ENCODE measurements at regions not wholly inside any gene's neighbourhood (a gene's known extent, or its start where the extent isn't known, plus 50 kb on each side); places are given as distances from the start of the nearest gene placed in this dataset.

DNA sequence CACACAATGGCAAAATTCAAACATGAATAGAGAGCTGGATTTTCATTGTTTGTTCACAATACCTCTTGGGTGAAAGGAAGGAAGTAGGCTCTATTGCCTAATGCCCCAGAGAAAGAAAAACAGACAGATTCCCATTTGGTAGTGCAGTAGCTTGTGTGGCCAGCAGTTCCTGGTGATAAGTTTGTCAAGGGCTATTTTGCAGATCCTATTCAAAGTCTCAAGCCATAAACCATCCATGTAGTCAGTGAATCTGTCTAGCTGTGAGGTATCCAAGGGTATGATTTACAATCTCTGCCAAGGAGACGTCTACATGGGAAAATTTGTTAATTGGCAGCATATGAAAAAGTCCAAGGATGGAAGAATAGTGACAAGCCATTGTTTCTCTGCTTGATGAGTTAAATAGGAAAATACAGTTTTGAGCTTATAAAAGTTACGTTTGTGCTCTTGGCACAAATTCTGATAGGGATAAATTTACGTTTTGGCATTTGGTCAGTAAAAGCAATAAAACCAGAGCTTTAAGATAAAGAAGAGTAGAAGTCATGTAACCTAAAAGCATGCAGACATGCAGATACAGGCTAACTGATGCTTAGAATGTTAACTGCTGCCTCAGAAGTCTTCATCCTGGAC lies 269.1 kb downstream of the GATA3 start:
- TF ChIP-seq, protein P1, sequence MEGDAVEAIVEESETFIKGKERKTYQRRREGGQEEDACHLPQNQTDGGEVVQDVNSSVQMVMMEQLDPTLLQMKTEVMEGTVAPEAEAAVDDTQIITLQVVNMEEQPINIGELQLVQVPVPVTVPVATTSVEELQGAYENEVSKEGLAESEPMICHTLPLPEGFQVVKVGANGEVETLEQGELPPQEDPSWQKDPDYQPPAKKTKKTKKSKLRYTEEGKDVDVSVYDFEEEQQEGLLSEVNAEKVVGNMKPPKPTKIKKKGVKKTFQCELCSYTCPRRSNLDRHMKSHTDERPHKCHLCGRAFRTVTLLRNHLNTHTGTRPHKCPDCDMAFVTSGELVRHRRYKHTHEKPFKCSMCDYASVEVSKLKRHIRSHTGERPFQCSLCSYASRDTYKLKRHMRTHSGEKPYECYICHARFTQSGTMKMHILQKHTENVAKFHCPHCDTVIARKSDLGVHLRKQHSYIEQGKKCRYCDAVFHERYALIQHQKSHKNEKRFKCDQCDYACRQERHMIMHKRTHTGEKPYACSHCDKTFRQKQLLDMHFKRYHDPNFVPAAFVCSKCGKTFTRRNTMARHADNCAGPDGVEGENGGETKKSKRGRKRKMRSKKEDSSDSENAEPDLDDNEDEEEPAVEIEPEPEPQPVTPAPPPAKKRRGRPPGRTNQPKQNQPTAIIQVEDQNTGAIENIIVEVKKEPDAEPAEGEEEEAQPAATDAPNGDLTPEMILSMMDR (IDR thresholded peaks at IDR 0.05; ENCODE audit: low read length) = no peak
- no peak for TF ChIP-seq EZH2 (IDR thresholded peaks at IDR 0.05; ENCODE audit: borderline replicate concordance, low read length)
